MCF 10A (cell line): ENCODE measurements at regions not wholly inside any gene's neighbourhood (a gene's known extent, or its start where the extent isn't known, plus 50 kb on each side); places are given as distances from the start of the nearest gene placed in this dataset.

Experiments used
- BruUV-seq: library from RNA; stranded (reverse); fragments of 400-500 nt; replicated peaks from 2 replicates; lab custom pipeline; 2021; lab: Mats Ljungman, UMichigan
- CTCF ChIA-PET: fragments of 300-600 bp; sonication (Branson Sonifier 250); formaldehyde crosslinking; extraction: SDS; loops from one replicate; lab custom pipeline; 2021; ENCODE audit warnings: antibody characterized with exemption, inconsistent platforms; lab: Yijun Ruan, JAX
- POLR2A ChIA-PET: fragments of 300-600, 350-650 bp; sonication (Branson Sonifier 250); formaldehyde crosslinking; extraction: SDS; loops from one replicate; lab custom pipeline; 2020; ENCODE audit warnings: antibody characterized with exemption, inconsistent platforms; lab: Yijun Ruan, JAX
- DNase-seq: peaks from one replicate; pipeline ENCODE4 v3.0.0-alpha.2; 2018; ENCODE audit not compliant: unreplicated experiment
- H3K27ac Mint-ChIP-seq: one replicate; pipeline ENCODE4 v1.8.0; 2022; ENCODE audit warnings: mild to moderate bottlenecking, low read depth, mixed read lengths; ENCODE audit not compliant: unreplicated experiment
- H3K27me3 Mint-ChIP-seq: one replicate; pipeline ENCODE4 v1.8.0; 2022; ENCODE audit warnings: mixed read lengths; ENCODE audit not compliant: insufficient read depth, unreplicated experiment
- H3K36me3 Mint-ChIP-seq: one replicate; pipeline ENCODE4 v1.8.0; 2022; ENCODE audit warnings: mild to moderate bottlenecking, moderate library complexity, mixed read lengths; ENCODE audit not compliant: insufficient read depth, unreplicated experiment
- H3K4me1 Mint-ChIP-seq: one replicate; pipeline ENCODE4 v1.8.0; 2022; ENCODE audit warnings: mixed read lengths; ENCODE audit not compliant: insufficient read depth, unreplicated experiment
- H3K4me3 Mint-ChIP-seq: one replicate; pipeline ENCODE4 v1.8.0; 2022; ENCODE audit warnings: mild to moderate bottlenecking, moderate library complexity, mixed read lengths; ENCODE audit not compliant: unreplicated experiment
- H3K9me3 Mint-ChIP-seq: one replicate; pipeline ENCODE4 v1.8.0; 2022; ENCODE audit warnings: mixed read lengths; ENCODE audit not compliant: unreplicated experiment
- CTCF ChIP-seq: fragments of 200-600 bp; IDR thresholded peaks from one replicate; pipeline ENCODE4 v1.8.0; 2022; ENCODE audit warnings: antibody characterized with exemption, mild to moderate bottlenecking; ENCODE audit not compliant: unreplicated experiment
- intact Hi-C: fragments of 100-400 bp; cut with micrococcal nuclease; formaldehyde crosslinking; loops from 2 replicates; pipeline ENCODE4 v1.14.1; 2022

GRCh38 chr16:82298472-82298871, 128.4 kb upstream of the MPHOSPH6 start:
- BruUV-seq: no TSS peak
- Mint-ChIP-seq H3K27me3 (peaks cover 43% of the 10 kb centered on the region), H3K9me3 (no peaks in the 10 kb centered on the region), H3K4me3 (no peak overlapping the region), H3K27ac (no peak overlapping the region), H3K4me1 (no peaks in the 10 kb centered on the region), H3K36me3 (no peaks in the 10 kb centered on the region)
- ChIA-PET CTCF (interaction anchor here (2.2 to 2.4 kb wide), 2 partner anchors 35 to 158 kb away, joined by 5 to 9 read pairs; no protein-coding TSS in a partner anchor), POLR2A (no interaction called here)
- no peak for TF ChIP-seq CTCF
- intact Hi-C loops: no loop called here
- DNase-seq: no peak

GRCh38 chr16:82295290-82296201, 125.5 kb upstream of the MPHOSPH6 start:
- H3K36me3 Mint-ChIP-seq: no peaks in the 10 kb centered on the region
- no peaks in the 10 kb centered on the region for H3K9me3 Mint-ChIP-seq
- intact Hi-C loops: no loop called here
- ChIA-PET POLR2A (no interaction called here), CTCF (interaction anchor here (0.6 kb wide), 1 partner anchor 124 kb away, joined by 5 read pairs; no protein-coding TSS in a partner anchor)
- no peak overlapping the region for H3K4me3 Mint-ChIP-seq
- no TSS peak for BruUV-seq
- no peaks in the 10 kb centered on the region for H3K4me1 Mint-ChIP-seq
- no peak overlapping the region for H3K27ac Mint-ChIP-seq
- peaks cover 72% of the 10 kb centered on the region for H3K27me3 Mint-ChIP-seq
- no peak for TF ChIP-seq CTCF
- DNase-seq: no peak

GRCh38 chr16:82293671-82294070, 123.6 kb upstream of the MPHOSPH6 start:
- Mint-ChIP-seq H3K27me3 (peaks cover 91% of the 10 kb centered on the region), H3K27ac (no peak overlapping the region), H3K4me1 (no peaks in the 10 kb centered on the region), H3K4me3 (no peak overlapping the region), H3K9me3 (no peaks in the 10 kb centered on the region), H3K36me3 (no peaks in the 10 kb centered on the region)
- BruUV-seq: no TSS peak
- intact Hi-C loops: no loop called here
- ChIA-PET POLR2A (no interaction called here), CTCF (interaction anchor here (2.2 kb wide), 1 partner anchor 30 kb away, joined by 13 read pairs; no protein-coding TSS in a partner anchor)
- no peak for DNase-seq
- no peak for TF ChIP-seq CTCF

GRCh38 chr16:82287937-82288336, 117.9 kb upstream of the MPHOSPH6 start:
- Mint-ChIP-seq H3K27me3 (peaks cover 87% of the 10 kb centered on the region), H3K36me3 (no peaks in the 10 kb centered on the region), H3K4me3 (no peak overlapping the region), H3K9me3 (no peaks in the 10 kb centered on the region), H3K4me1 (no peaks in the 10 kb centered on the region), H3K27ac (no peak overlapping the region)
- no TSS peak for BruUV-seq
- intact Hi-C loops: no loop called here
- ChIA-PET POLR2A (no interaction called here), CTCF (interaction anchor here (0.6 to 2.4 kb wide), 2 partner anchors 24 to 257 kb away, joined by 3 to 10 read pairs; no protein-coding TSS in a partner anchor)
- no peak for TF ChIP-seq CTCF
- DNase-seq: no peak
